Ascending aorta (tissue), 2 donors: ENCODE measurements at regions not wholly inside any gene's neighbourhood (a gene's known extent, or its start where the extent isn't known, plus 50 kb on each side); places are given as distances from the start of the nearest gene placed in this dataset.

Experiments used
- DNase-seq, 2 donors: peaks; one replicate each; pipeline ENCODE4 v3.0.0-alpha.2; 2019; ENCODE audit warnings: low spot score in 2 of 2
- H3K27ac ChIP-seq, 2 donors: fragments of 200-600 bp; sonication (generic); one replicate each; pipeline ENCODE4 v1.5.1; 2016 to 2017; ENCODE audit warnings: mild to moderate bottlenecking in 1 of 2
- H3K27me3 ChIP-seq: fragments of 200-600 bp; sonication (generic); one replicate; pipeline ENCODE4 v1.5.1; 2017
- H3K36me3 ChIP-seq, 2 donors: fragments of 200-600 bp; sonication (generic); one replicate each; pipeline ENCODE4 v1.5.1; 2016
- H3K4me1 ChIP-seq, 2 donors: fragments of 200-600 bp; sonication (generic); one replicate each; pipeline ENCODE4 v1.5.1; 2016 to 2017; ENCODE audit warnings: mild to moderate bottlenecking in 1 of 2
- H3K4me3 ChIP-seq, 2 donors: fragments of 200-600 bp; sonication (generic); one replicate each; pipeline ENCODE4 v1.5.1; 2016 to 2017; ENCODE audit warnings: mild to moderate bottlenecking in 1 of 2
- H3K9me3 ChIP-seq, 2 donors: fragments of 200-600 bp; sonication (generic); one replicate each; pipeline ENCODE4 v1.5.1; 2016
- CTCF ChIP-seq, 3 experiments: fragments of 200-600 bp in 2 of 3; fragments of 450-650 bp in 1 of 3; sonication (generic) in 2 of 3; IDR thresholded peaks; one replicate each; pipeline ENCODE4 v1.5.1; 2016 to 2019; ENCODE audit warnings: antibody characterized with exemption in 3 of 3, mild to moderate bottlenecking in 1 of 3, moderate library complexity in 1 of 3
- intact Hi-C: fragments of 100-400 bp; cut with DNase I; formaldehyde crosslinking; loops from one replicate; pipeline ENCODE4 v1.15.1; 2023

DNA sequence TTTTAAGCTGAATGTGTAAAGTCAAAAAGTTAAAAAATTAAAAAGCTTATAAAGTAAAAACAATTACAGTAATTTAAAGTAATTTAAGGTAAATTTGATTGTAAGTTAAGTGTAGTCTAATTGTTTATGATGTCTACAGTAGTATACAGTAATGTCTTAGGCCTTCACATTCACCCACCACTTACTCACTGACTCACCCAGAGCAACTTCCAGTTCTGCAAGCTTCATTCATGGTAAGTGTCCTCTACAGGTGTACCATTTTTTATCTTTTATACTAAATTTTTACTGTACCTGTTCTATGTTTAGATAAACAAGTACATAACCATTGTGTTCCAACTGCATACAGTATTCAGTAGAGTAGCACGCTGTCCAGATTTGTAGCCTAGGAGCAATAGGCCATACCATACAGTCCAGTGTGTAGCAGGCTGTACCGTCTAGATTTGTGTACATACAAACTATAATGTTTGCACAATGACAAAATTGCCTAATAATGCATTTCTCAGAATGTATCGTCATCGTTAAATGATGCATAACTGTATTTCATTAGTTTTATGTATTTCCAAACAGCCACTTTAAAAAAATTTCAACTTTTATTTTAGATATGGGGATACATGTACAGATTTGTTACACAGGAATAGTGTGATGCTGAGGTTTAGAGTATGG is 319.3 kb downstream of the DYSF start:
- DNase-seq: peak in 1 of 2 donors; percentile 30
- TF ChIP-seq CTCF (IDR thresholded peaks at IDR 0.05): no peak
- intact Hi-C loops: no loop called here

DNA sequence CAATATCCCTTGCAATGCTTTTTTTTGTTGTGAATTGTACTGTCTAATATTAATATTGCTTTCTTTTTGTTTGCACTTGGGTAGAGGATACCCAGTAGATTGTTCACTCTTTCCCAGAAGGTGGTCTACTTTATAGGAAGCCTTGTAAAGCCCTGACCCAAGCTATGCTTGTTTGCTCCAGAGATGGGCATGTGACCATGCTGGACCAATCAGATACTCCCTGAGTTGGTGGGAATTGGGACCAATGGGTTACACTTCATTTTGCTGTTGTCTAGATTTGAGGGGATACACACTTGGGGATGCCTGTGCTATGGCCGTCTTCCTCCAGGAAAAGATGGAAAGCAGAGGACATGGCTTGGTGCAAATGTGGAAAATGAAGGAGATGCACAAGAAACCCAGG is 314.3 kb downstream of the DYSF start:
- no peak for TF ChIP-seq CTCF (IDR thresholded peaks at IDR 0.05)
- Histone ChIP-seq H3K27ac (no peak overlapping the region), H3K4me1 (no peaks in the 10 kb centered on the region), H3K27me3 (no peaks in the 10 kb centered on the region), H3K4me3 (no peak overlapping the region), H3K36me3 (no peaks in the 10 kb centered on the region), H3K9me3 (peaks cover 0 to 7% of the 10 kb centered on the region in 2 donors)
- intact Hi-C loops: no loop called here
- no peak for DNase-seq

More for the DNA sequence above, 319.3 kb downstream of the DYSF start:
- Histone ChIP-seq H3K4me3 (no peak overlapping the region), H3K4me1 (no peaks in the 10 kb centered on the region), H3K9me3 (peaks cover 0 to 7% of the 10 kb centered on the region in 2 donors), H3K36me3 (no peaks in the 10 kb centered on the region), H3K27me3 (no peaks in the 10 kb centered on the region), H3K27ac (no peak overlapping the region)

DNA sequence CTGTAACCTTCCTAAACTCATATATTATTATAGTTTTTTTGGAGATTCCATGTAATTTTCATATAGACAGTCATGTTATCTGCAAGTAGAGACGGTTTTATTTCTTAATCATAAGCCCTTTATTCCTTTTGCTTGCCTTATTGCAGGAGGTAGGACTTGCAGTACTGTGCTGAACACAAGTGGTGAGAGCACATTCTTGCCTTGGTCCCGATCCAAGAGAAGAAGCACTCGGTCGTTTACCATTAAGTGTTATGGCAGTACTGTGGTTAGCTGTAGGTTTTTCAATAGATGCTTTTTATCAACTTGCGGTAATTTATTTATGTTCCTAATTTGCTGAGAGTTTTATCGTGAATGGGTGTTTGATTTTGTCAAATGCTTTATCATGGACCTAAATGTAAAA is 305.7 kb downstream of the DYSF start:
- TF ChIP-seq CTCF (IDR thresholded peaks at IDR 0.05): no peak
- Histone ChIP-seq H3K36me3 (no peaks in the 10 kb centered on the region), H3K27ac (no peak overlapping the region), H3K4me1 (peaks cover 0 to 2% of the 10 kb centered on the region in 2 donors), H3K4me3 (no peak overlapping the region), H3K9me3 (no peaks in the 10 kb centered on the region), H3K27me3 (no peaks in the 10 kb centered on the region)
- DNase-seq: no peak
- intact Hi-C loops: no loop called here

- Histone ChIP-seq H3K4me3 (no peak overlapping the region), H3K4me1 (peaks cover 0 to 2% of the 10 kb centered on the region in 2 donors), H3K36me3 (no peaks in the 10 kb centered on the region), H3K9me3 (no peaks in the 10 kb centered on the region), H3K27me3 (no peaks in the 10 kb centered on the region), H3K27ac (no peak overlapping the region)
- no peak for DNase-seq
- intact Hi-C loops: no loop called here
- no peak for TF ChIP-seq CTCF (IDR thresholded peaks at IDR 0.05)
Measured at GRCh38 chr2:71757351-71757750, 304.0 kb downstream of the DYSF start.

DNA sequence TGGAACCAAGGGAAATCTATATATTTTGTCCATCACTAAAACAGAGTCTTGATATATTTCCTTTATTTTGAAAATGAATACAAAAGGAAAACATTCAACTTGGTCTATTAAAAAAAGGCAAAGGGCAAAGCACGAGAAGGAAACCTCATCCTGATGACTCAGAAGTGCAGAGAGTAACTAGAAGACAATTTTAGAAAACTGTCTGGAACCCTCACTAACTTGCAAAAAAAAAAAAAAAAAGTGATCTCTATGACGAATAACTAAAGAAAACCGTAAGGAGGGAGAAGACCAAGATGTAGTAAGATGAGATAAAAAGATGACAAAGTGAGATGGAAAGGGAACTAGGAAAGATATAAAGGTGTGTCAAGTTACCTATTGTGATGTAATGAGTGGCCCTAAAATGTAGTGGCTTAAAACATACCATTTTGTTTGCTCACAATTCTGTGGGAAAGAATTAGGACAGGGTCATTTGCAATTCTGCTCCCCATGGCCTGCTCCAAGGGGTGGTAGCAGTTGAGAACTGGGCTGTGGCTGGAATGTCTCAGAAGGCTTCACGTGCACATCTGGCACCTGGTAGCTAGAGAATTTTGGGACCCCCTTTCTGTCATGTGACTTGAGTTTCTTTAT is 303.0 kb downstream of the DYSF start:
- Histone ChIP-seq H3K27me3 (no peaks in the 10 kb centered on the region), H3K27ac (no peak overlapping the region), H3K9me3 (no peaks in the 10 kb centered on the region), H3K4me1 (peaks cover 0 to 2% of the 10 kb centered on the region in 2 donors), H3K36me3 (no peaks in the 10 kb centered on the region), H3K4me3 (no peak overlapping the region)
- no peak for TF ChIP-seq CTCF (IDR thresholded peaks at IDR 0.05)
- intact Hi-C loops: no loop called here
- no peak for DNase-seq
